LoVo (cell line): ENCODE measurements at regions not wholly inside any gene's neighbourhood (a gene's known extent, or its start where the extent isn't known, plus 50 kb on each side); places are given as distances from the start of the nearest gene placed in this dataset.

Source experiments
- DNase-seq: peaks from one replicate; pipeline ENCODE4 v3.0.0-alpha.2; 2016; ENCODE audit warnings: low spot score

GRCh38 chr12:16972923-16973770, 367.2 kb upstream of the LMO3 start:
- no peak for DNase-seq

GRCh38 chr12:16962889-16963288, 356.9 kb upstream of the LMO3 start:
- no peak for DNase-seq

GRCh38 chr12:16955083-16955657, 349.2 kb upstream of the LMO3 start:
- no peak for DNase-seq

- DNase-seq = no peak
Measured at GRCh38 chr12:16949871-16950667, 344.1 kb upstream of the LMO3 start.

GRCh38 chr12:16949371-16949770, 343.4 kb upstream of the LMO3 start:
- DNase-seq = no peak

GRCh38 chr12:16946704-16947103, 340.7 kb upstream of the LMO3 start:
- no peak for DNase-seq

- DNase-seq = peak; percentile 78
Measured at GRCh38 chr12:16939871-16940306, 333.9 kb upstream of the LMO3 start.

GRCh38 chr12:16927259-16927658, 321.3 kb upstream of the LMO3 start:
- DNase-seq = no peak

GRCh38 chr12:16920451-16920850, 314.5 kb upstream of the LMO3 start:
- no peak for DNase-seq

- DNase-seq = no peak
Measured at GRCh38 chr12:16919551-16919950, 313.6 kb upstream of the LMO3 start.

GRCh38 chr12:16914853-16915252, 308.9 kb upstream of the LMO3 start:
- DNase-seq = no peak

GRCh38 chr12:16913832-16914490, 308.0 kb upstream of the LMO3 start:
- DNase-seq = no peak

GRCh38 chr12:16901946-16902345, 296.0 kb upstream of the LMO3 start:
- DNase-seq = no peak

- no peak for DNase-seq
Measured at GRCh38 chr12:16893426-16893825, 287.5 kb upstream of the LMO3 start.

GRCh38 chr12:16891673-16892072, 285.7 kb upstream of the LMO3 start:
- no peak for DNase-seq

GRCh38 chr12:16884819-16885218, 278.9 kb upstream of the LMO3 start:
- no peak for DNase-seq

- DNase-seq = no peak
Measured at GRCh38 chr12:16884056-16884455, 278.1 kb upstream of the LMO3 start.

GRCh38 chr12:16881986-16882570, 276.1 kb upstream of the LMO3 start:
- no peak for DNase-seq

GRCh38 chr12:16880864-16881285, 274.9 kb upstream of the LMO3 start:
- no peak for DNase-seq

- no peak for DNase-seq
Measured at GRCh38 chr12:16870845-16871244, 264.9 kb upstream of the LMO3 start.

- DNase-seq = no peak
Measured at GRCh38 chr12:16863742-16864141, 257.8 kb upstream of the LMO3 start.

- no peak for DNase-seq
Measured at GRCh38 chr12:16857456-16857923, 251.5 kb upstream of the LMO3 start.
